ENCODE measurements at regions not wholly inside any gene's neighbourhood (a gene's known extent, or its start where the extent isn't known, plus 50 kb on each side); places are given as distances from the start of the nearest gene placed in this dataset.

- TF ChIP-seq, protein P1, sequence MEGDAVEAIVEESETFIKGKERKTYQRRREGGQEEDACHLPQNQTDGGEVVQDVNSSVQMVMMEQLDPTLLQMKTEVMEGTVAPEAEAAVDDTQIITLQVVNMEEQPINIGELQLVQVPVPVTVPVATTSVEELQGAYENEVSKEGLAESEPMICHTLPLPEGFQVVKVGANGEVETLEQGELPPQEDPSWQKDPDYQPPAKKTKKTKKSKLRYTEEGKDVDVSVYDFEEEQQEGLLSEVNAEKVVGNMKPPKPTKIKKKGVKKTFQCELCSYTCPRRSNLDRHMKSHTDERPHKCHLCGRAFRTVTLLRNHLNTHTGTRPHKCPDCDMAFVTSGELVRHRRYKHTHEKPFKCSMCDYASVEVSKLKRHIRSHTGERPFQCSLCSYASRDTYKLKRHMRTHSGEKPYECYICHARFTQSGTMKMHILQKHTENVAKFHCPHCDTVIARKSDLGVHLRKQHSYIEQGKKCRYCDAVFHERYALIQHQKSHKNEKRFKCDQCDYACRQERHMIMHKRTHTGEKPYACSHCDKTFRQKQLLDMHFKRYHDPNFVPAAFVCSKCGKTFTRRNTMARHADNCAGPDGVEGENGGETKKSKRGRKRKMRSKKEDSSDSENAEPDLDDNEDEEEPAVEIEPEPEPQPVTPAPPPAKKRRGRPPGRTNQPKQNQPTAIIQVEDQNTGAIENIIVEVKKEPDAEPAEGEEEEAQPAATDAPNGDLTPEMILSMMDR (optimal IDR thresholded peaks at IDR 0.05 in 1 of 3, IDR thresholded peaks at IDR 0.05 in 1 of 3, conservative IDR thresholded peaks at IDR 0.05 in 1 of 3; ENCODE audit: extremely low read depth in 1 of 3, insufficient read depth in 2 of 3, low read length in 3 of 3), result no peak
- TF ChIP-seq EZH2 (IDR thresholded peaks at IDR 0.05; ENCODE audit: low read length), result no peak
- H3K79me2 ChIP-seq (ENCODE audit: control insufficient read depth, insufficient read depth, low read length), result no peaks in the 10 kb centered on the region
- H3K9me3 ChIP-seq (ENCODE audit: control insufficient read depth, low read depth, low read length), result no peaks in the 10 kb centered on the region
- no peaks in the 10 kb centered on the region for H3K36me3 ChIP-seq (ENCODE audit: control insufficient read depth in 2 of 2, extremely low read depth in 1 of 2, insufficient read depth in 2 of 2, low read length in 2 of 2)
- no peaks in the 10 kb centered on the region for H3K9me1 ChIP-seq (ENCODE audit: control insufficient read depth, extremely low read depth, insufficient read depth, low read length)
- H3K9ac ChIP-seq (ENCODE audit: control insufficient read depth, extremely low read depth, insufficient read depth, low read length), result no peak overlapping the region
- H2AFZ ChIP-seq (ENCODE audit: control insufficient read depth, low read length), result no peak overlapping the region
- H4K20me1 ChIP-seq (ENCODE audit: control insufficient read depth, extremely low read depth, insufficient read depth, low read length), result no peaks in the 10 kb centered on the region
- H3K27me3 ChIP-seq (ENCODE audit: control insufficient read depth, extremely low read depth, insufficient read depth, low read length), result no peaks in the 10 kb centered on the region
- peaks cover 7% of the 10 kb centered on the region for H3K4me1 ChIP-seq (ENCODE audit: control insufficient read depth, extremely low read depth, insufficient read depth, low read length)
- FAIRE-seq, result no peak
- H3K4me3 ChIP-seq (ENCODE audit: control insufficient read depth in 2 of 3, extremely low read depth in 1 of 3, insufficient read depth in 2 of 3, low read depth in 1 of 3, low read length in 3 of 3), result no peak overlapping the region
- no peak overlapping the region for H3K4me2 ChIP-seq (ENCODE audit: control insufficient read depth, extremely low read depth, insufficient read depth, low read depth, low read length)
- DNase-seq (ENCODE audit: low read depth, low spot score), result no peak
- dilution Hi-C loops (cut with MboI; ENCODE audit: extremely low pct_ligation_motif_present, low sequenced_read_pairs), result no loop called here
- H3K27ac ChIP-seq (ENCODE audit: control insufficient read depth, insufficient read depth, low read length), result no peak overlapping the region
These were observed 414.5 kb downstream of the HTR7 start for GRCh38 chr10:90443342-90443741.

- Histone ChIP-seq H3K4me3 (ENCODE audit: control insufficient read depth in 2 of 3, extremely low read depth in 1 of 3, insufficient read depth in 2 of 3, low read depth in 1 of 3, low read length in 3 of 3) (no peak overlapping the region), H3K27me3 (ENCODE audit: control insufficient read depth, extremely low read depth, insufficient read depth, low read length) (no peaks in the 10 kb centered on the region), H3K9me1 (ENCODE audit: control insufficient read depth, extremely low read depth, insufficient read depth, low read length) (no peaks in the 10 kb centered on the region), H3K9ac (ENCODE audit: control insufficient read depth, extremely low read depth, insufficient read depth, low read length) (no peak overlapping the region), H4K20me1 (ENCODE audit: control insufficient read depth, extremely low read depth, insufficient read depth, low read length) (no peaks in the 10 kb centered on the region), H2AFZ (ENCODE audit: control insufficient read depth, low read length) (no peak overlapping the region), H3K9me3 (ENCODE audit: control insufficient read depth, low read depth, low read length) (no peaks in the 10 kb centered on the region), H3K36me3 (ENCODE audit: control insufficient read depth in 2 of 2, extremely low read depth in 1 of 2, insufficient read depth in 2 of 2, low read length in 2 of 2) (no peaks in the 10 kb centered on the region), H3K4me1 (ENCODE audit: control insufficient read depth, extremely low read depth, insufficient read depth, low read length) (peaks cover 16% of the 10 kb centered on the region), H3K27ac (ENCODE audit: control insufficient read depth, insufficient read depth, low read length) (no peak overlapping the region), H3K4me2 (ENCODE audit: control insufficient read depth, extremely low read depth, insufficient read depth, low read depth, low read length) (no peak overlapping the region), H3K79me2 (ENCODE audit: control insufficient read depth, insufficient read depth, low read length) (no peaks in the 10 kb centered on the region)
- TF ChIP-seq, protein P1 (optimal IDR thresholded peaks at IDR 0.05 in 1 of 3, IDR thresholded peaks at IDR 0.05 in 1 of 3, conservative IDR thresholded peaks at IDR 0.05 in 1 of 3; ENCODE audit: extremely low read depth in 1 of 3, insufficient read depth in 2 of 3, low read length in 3 of 3), result no peak
- no peak for TF ChIP-seq EZH2 (IDR thresholded peaks at IDR 0.05; ENCODE audit: low read length)
- dilution Hi-C loops (cut with MboI; ENCODE audit: extremely low pct_ligation_motif_present, low sequenced_read_pairs), result no loop called here
- DNase-seq (ENCODE audit: low read depth, low spot score) (no peak), FAIRE-seq (no peak)
These were observed 410.0 kb downstream of the HTR7 start for GRCh38 chr10:90447831-90448230.
